Lower leg skin (tissue), 3 donors: ENCODE measurements at regions not wholly inside any gene's neighbourhood (a gene's known extent, or its start where the extent isn't known, plus 50 kb on each side); places are given as distances from the start of the nearest gene placed in this dataset.

Experiments
- CTCF ChIP-seq, 3 donors: fragments of 450-650 bp; IDR thresholded peaks; one replicate each; pipeline ENCODE4 v1.5.1; 2016; ENCODE audit warnings: antibody characterized with exemption in 3 of 3, mild to moderate bottlenecking in 3 of 3, moderate library complexity in 2 of 3
- POLR2A ChIP-seq, 2 donors: fragments of 450-650 bp; IDR thresholded peaks; one replicate each; pipeline ENCODE4 v1.6.1; 2016 to 2017; ENCODE audit warnings: antibody characterized with exemption in 2 of 2, mild to moderate bottlenecking in 1 of 2, moderate library complexity in 1 of 2

- TF ChIP-seq CTCF (IDR thresholded peaks at IDR 0.05) (no peak), POLR2A (IDR thresholded peaks at IDR 0.05) (no peak)
Observed at GRCh38 chr14:97517566-97518234, 720.5 kb downstream of the VRK1 start.
